Heart right ventricle (tissue), 16 donors: ENCODE measurements at regions not wholly inside any gene's neighbourhood (a gene's known extent, or its start where the extent isn't known, plus 50 kb on each side); places are given as distances from the start of the nearest gene placed in this dataset.

ENCODE experiments used
- ATAC-seq, 8 donors: fragments of 200-7000 bp; cut with Tn5 transposase; one replicate each; pipeline ENCODE4 v1.9.1; 2020; ENCODE audit warnings: mild to moderate bottlenecking in 8 of 8, moderate library complexity in 8 of 8, moderate number of reproducible peaks in 1 of 8
- DNase-seq, 2 donors: peaks; one replicate each; pipeline ENCODE4 v3.0.0-alpha.2; 2020
- H3K27ac ChIP-seq, 10 donors: fragments of 200-600 bp; sonication (generic) in 2 of 10; one replicate each; pipeline versions ENCODE4 v1.5.0 to v1.8.0; 2020 to 2022; ENCODE audit warnings: mild to moderate bottlenecking in 3 of 10
- H3K27me3 ChIP-seq, 7 donors: fragments of 200-600 bp; one replicate each; pipeline ENCODE4 v1.8.0; 2021 to 2022; ENCODE audit warnings: mild to moderate bottlenecking in 2 of 7
- H3K36me3 ChIP-seq, 9 donors: fragments of 200-600 bp; sonication (generic) in 1 of 9; one replicate each; pipeline versions ENCODE4 v1.5.0 to v1.8.0; 2020 to 2022; ENCODE audit warnings: mild to moderate bottlenecking in 2 of 9
- H3K4me1 ChIP-seq, 9 donors: fragments of 200-600 bp; sonication (generic) in 1 of 9; one replicate each; pipeline versions ENCODE4 v1.5.0 to v1.8.0; 2020 to 2022; ENCODE audit warnings: mild to moderate bottlenecking in 4 of 9
- H3K4me3 ChIP-seq, 10 donors: fragments of 200-600 bp; sonication (generic) in 2 of 10; one replicate each; pipeline versions ENCODE4 v1.5.0 to v1.8.0; 2020 to 2022; ENCODE audit warnings: mild to moderate bottlenecking in 7 of 10, moderate library complexity in 2 of 10
- H3K9me3 ChIP-seq, 11 donors: fragments of 200-600 bp in 10 of 11; sonication (generic) in 2 of 11; one replicate each; pipeline versions ENCODE4 v1.5.0 to v1.8.0; 2013 to 2022; ENCODE audit warnings: mild to moderate bottlenecking in 2 of 11, control low read depth in 1 of 11, moderate library complexity in 1 of 11
- CTCF ChIP-seq, 9 donors: fragments of 200-600 bp; sonication (generic) in 2 of 9; IDR thresholded peaks; one replicate each; pipeline versions ENCODE4 v1.5.0 to v1.8.0; 2021 to 2022; ENCODE audit warnings: antibody characterized with exemption in 9 of 9, mild to moderate bottlenecking in 5 of 9, moderate library complexity in 1 of 9
- WGBS, 2 donors: extraction: QIAGEN DNeasy Blood & Tissue Kit; methylation state at CpG; one replicate each; pipeline ENCODE4 v1.1.7; 2013; ENCODE audit warnings: inconsistent platforms in 1 of 2; 5-methylcytosine and 5-hydroxymethylcytosine counted together
- intact Hi-C, 10 donors: fragments of 100-400 bp; cut with DNase I; formaldehyde crosslinking; loops; one replicate each; pipeline versions ENCODE4 v1.11.1 to v1.14.2; 2022
- donor health status: Arrhythmogenic right ventricular cardiomyopathy.
- donor health status: ischemic (EF 13 %, LVEDD 7.1; RV severe dilation, severe dysfunction).
- donor health status: healthy with polysubstance abuse.
- donor health status: DM: no; HTN: yes; CAD: no.
- donor health status: DM: no; HTN: no; CAD: no.
- donor health status: ischemic (EF 25% LVEDD 6.9; RV normal size, moderate dysfunction).
- donor health status: ischemic (EF 25% LVEDD 5.7; RV mildly dilated, moderate dysfunction).
- donor health status: healthy.
- donor health status: DM: yes; HTN: yes; CAD: no.
- donor health status: Ischemic cardiomyopathy.
- donor health status: ischemic (EF 35%, LVEDD 5.7; RV mildly dilated, moderate dysfunction).
- donor health status: nonischemic (EF 11% LVEDD 7.7; RV severe dilation, severe dysfunction).
- donor health status: DM: yes; HTN: yes; CAD: no.
- donor health status: PGD.
- donor health status: ischemic (EF 29% LVEDD 5.4; RV normal size, mild dysfunction).
- donor health status: nonischemic (EF 23%, LVEDD 6.1; RV moderate dilation, normal function).

- Histone ChIP-seq H3K4me1 (peaks cover 0 to 13% (median 0%) of the 10 kb centered on the region in 9 donors), H3K27ac (peak overlapping the region in 1 of 10 donors; percentile 52), H3K9me3 (no peaks in the 10 kb centered on the region), H3K27me3 (no peaks in the 10 kb centered on the region), H3K36me3 (no peaks in the 10 kb centered on the region), H3K4me3 (peak overlapping the region in 1 of 10 donors; percentile 15)
- no peak for TF ChIP-seq CTCF (IDR thresholded peaks at IDR 0.05)
- ATAC-seq: peak in 6 of 8 donors; percentile 42 to 63 (median 54)
- no peak for DNase-seq
- WGBS, 2 donors: 56 to 60% methylated on average over 2 of the region's 2 CpGs
- intact Hi-C loops: no loop called here
Measured at GRCh38 chr5:89293810-89294209, 410.8 kb upstream of the MEF2C start.

GRCh38 chr5:89292487-89292886, 409.5 kb upstream of the MEF2C start:
- H3K27me3 ChIP-seq: no peaks in the 10 kb centered on the region
- 73 to 84% methylated on average over 2 of the region's 2 CpGs for whole genome bisulfite sequencing, 2 donors
- ATAC-seq: no peak
- peaks cover 0 to 13% (median 0%) of the 10 kb centered on the region in 9 donors for H3K4me1 ChIP-seq
- no peak overlapping the region for H3K27ac ChIP-seq
- H3K4me3 ChIP-seq: no peak overlapping the region
- H3K36me3 ChIP-seq: no peaks in the 10 kb centered on the region
- TF ChIP-seq CTCF (IDR thresholded peaks at IDR 0.05): no peak
- H3K9me3 ChIP-seq: no peaks in the 10 kb centered on the region
- no peak for DNase-seq
- intact Hi-C loops: no loop called here

GRCh38 chr5:89289604-89290003, 406.6 kb upstream of the MEF2C start:
- intact Hi-C loops: no loop called here
- DNase-seq: no peak

GRCh38 chr5:89287964-89288363, 405.0 kb upstream of the MEF2C start:
- H3K9me3 ChIP-seq: no peaks in the 10 kb centered on the region
- no peaks in the 10 kb centered on the region for H3K27me3 ChIP-seq
- no peak overlapping the region for H3K4me3 ChIP-seq
- intact Hi-C loops: no loop called here
- DNase-seq (no peak), ATAC-seq (no peak)
- TF ChIP-seq CTCF (IDR thresholded peaks at IDR 0.05): no peak
- H3K36me3 ChIP-seq: no peaks in the 10 kb centered on the region
- H3K4me1 ChIP-seq: peaks cover 0 to 3% (median 0%) of the 10 kb centered on the region in 9 donors
- no peak overlapping the region for H3K27ac ChIP-seq

More at GRCh38 chr5:89289604-89290003, 406.6 kb upstream of the MEF2C start:
- Histone ChIP-seq H3K4me1 (peaks cover 0 to 13% (median 0%) of the 10 kb centered on the region in 9 donors), H3K36me3 (no peaks in the 10 kb centered on the region), H3K27me3 (no peaks in the 10 kb centered on the region), H3K27ac (no peak overlapping the region), H3K9me3 (no peaks in the 10 kb centered on the region), H3K4me3 (no peak overlapping the region)
- no peak for TF ChIP-seq CTCF (IDR thresholded peaks at IDR 0.05)
- 65 to 72% methylated on average over 3 of the region's 3 CpGs for WGBS, 2 donors
- no peak for ATAC-seq
